Globus pallidus (tissue), 1 donor: ENCODE measurements at regions not wholly inside any gene's neighbourhood (a gene's known extent, or its start where the extent isn't known, plus 50 kb on each side); places are given as distances from the start of the nearest gene placed in this dataset.
"Not testable (repeated sequence)": the region's sequence is repeated elsewhere in the genome, so short reads cannot be mapped to it uniquely, and the experiment has no call there.

ENCODE experiments used
- DNase-seq: peaks from one replicate; pipeline ENCODE4 v3.0.0-alpha.2; 2015; ENCODE audit warnings: low spot score

DNA sequence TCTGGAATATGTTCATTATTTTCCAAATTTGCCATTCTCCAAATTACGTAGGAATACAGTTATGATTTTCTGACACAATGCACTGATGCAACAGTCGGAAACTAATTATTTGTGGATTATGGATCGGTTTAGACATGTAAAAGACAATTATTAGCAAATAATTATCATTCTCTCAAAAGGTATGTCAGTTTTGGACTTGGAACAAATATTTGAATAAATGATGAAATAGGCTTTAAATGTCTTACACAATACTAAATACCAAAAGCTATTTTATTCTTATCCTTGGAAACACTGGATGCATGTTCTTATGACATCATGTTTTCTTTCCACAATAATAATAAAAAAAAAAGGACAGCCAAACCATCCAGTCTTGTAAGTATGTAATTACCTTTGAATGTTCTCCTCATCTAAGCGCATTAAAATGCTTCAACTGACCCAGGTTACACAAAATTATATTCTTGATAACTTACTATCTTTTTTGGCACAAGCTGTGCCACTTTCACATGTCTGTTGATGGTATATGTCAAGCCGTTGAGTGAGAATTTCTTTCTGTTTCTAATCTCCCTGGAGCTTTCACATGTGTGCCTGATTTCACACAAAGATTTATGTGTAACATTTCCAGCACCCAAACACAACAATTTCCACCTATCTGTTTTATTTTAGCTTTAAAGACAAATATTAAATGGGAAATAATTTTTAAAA lies 238.5 kb upstream of the ZNF385D start:
- no peak for DNase-seq

DNA sequence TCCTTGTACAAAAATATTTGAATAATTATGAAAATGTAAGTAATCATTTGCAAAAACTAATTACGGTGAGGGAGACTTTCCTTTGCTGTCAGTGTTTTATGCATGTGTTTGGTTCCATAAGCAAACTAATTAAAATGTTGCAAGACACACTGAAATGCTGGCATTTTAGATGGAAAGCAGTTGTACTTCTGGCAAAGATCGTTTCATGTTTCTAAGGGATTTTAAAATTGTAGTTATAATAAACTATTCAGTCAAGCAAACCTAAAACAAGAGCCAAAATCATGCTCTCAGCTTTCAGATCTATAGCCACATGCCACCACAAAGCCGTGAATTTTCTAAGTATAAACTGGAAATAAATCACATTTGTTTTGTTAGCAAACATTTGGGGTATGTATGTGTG lies 240.1 kb upstream of the ZNF385D start:
- no peak for DNase-seq

DNA sequence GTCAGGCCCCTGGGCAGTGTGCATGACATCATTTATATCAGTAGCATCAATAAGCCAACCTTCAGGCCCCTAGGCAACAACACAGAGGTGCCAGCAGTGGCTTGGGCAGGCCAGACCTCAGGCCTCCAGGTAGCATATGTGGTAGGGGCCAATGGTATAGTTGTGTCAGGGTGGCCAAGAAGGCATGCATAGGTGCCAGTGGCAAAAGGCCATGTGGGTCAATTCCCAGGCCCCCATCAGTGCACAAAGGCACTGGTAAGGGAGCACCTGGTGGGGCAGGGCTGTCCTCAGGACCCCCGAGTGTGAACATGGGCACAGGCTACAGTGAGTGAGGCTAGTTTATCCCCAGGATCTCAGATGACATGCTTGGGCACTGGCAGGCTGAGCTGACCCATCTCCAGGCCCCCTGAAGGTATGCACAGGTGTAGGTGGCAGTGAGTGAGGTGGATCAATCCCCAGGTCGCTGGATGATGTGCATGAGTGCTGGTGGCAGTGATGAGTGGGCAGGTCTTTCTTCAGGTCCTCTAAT lies 244.1 kb upstream of the ZNF385D start:
- DNase-seq: no peak

DNA sequence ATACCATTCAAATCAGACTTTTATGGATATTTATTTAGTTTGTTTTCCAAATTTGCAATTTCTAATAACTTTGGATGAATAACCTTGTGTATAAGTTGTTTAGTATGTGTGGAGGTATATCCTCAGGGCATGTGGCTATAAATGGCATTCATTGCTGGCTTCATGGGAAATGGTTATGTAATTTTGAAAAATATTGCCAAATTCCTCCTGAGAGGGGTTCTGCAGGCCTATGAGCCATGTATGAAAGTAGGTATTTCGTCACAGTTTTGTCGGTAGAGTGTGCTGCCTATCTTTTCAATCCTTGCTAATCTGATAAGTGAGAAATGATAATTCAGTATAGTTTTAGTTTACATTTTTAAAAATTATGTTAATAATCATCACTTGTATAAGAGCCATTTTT lies 256.4 kb upstream of the ZNF385D start:
- DNase-seq: no peak

DNA sequence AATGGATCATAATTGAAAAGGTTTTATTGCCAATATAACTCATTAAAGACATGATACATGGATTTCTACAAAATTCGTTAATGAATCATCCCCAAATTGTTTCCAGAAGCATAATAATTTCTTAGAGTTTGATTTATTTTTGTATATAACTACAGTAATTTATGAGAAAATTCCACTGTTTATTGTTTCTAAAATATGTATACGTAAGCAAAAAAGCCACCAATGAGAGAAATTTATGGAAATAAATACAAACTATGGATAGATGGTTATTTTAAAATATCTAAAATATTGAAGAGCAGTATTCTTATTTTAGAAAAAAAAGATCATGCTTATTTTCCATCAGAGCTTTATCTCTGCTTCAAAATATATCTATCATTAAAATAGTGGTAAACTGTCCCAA lies 260.0 kb upstream of the ZNF385D start:
- no peak for DNase-seq

DNA sequence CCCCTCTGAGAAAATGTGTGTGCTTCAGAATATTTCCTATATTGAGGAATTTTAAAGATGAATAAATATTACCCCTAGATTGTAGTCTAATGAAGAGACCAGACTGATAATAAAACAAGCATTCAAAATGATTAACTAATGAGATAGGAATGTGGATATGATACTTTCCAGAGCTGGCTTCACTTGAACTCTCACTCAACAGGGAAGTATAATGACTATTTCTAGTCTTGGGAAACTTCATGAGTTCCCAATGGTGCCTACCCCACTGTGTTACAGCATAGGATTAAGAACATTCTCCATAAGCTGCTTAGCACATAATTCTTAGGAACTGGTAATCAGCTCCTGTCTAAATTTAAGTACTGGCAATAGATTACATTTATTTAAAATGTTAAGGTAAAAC lies 261.5 kb upstream of the ZNF385D start:
- no peak for DNase-seq

DNA sequence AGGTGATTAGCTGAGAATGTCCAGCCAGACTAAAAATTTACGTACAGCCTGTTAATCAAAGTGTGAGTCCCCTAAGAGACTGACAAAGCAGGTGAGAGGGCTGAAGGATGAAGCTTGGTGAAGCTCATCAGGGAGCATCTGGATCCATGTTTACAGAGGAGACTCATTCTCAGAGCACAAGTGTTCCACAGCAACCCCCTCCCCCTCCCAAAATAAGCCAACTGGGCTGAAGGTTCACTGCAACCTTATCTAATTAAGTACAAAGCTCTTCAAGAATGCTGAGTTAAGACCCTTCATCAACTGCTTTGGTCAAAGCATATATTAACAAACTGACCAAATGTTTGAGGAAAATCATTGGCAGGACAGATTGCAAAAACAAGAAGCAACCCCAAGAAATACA lies 262.6 kb upstream of the ZNF385D start:
- DNase-seq: no peak

DNA sequence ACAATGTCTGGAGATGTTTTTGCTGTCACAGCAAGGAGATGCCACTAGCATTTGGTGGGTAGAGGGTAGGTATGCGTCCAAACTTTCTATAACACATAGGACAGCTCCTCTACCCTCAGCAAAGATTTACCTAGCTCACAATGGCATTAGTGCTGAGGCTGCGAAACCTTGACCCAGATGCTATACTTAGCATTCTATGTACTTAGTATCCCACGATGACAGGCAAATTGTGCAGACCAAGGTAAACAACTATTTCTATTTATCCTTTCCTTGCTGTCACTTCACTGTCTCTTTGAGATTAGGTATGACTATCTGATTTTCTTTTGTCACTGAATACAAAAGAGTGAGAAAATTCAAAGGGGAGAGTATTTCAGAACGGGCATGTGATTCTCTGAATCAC lies 265.2 kb upstream of the ZNF385D start:
- DNase-seq: no peak

DNA sequence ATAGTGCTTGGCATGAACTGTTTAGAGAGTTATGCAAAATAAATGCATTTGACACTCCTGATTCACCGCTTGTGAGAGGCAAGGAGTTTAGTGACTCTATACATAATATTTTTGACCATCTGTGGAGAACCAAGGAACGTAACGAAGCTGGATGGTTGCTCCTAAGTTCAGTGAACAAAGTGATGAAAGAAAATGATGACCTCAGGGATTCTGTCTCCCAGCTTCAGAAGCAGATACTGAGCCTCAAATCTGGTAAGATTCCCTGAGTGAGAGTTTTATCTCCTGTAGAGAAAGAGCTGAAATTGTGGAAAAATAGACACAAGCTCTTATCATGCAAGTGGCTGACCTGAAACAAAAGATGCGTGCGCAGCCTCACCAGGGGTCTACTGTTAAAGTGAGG lies 273.6 kb upstream of the ZNF385D start:
- not testable (repeated sequence) for DNase-seq

DNA sequence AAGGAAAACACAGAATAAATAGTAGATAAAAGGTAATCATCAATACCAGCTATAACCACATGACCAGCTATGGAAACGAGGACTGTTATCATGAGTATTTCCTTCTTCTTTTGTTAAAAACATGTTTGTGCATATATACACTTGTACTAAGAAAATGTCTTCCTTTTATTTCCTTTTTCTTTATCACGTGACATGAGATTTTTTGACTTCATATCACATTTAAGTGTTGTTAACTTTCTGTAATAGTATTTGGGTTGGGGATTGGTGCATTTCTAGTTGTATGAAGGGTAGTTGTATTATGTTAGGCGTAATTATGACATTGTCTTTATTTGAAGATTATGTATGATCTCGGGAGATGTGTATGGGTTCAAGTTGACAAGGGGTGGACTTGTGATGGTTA lies 278.5 kb upstream of the ZNF385D start:
- DNase-seq: no peak

DNA sequence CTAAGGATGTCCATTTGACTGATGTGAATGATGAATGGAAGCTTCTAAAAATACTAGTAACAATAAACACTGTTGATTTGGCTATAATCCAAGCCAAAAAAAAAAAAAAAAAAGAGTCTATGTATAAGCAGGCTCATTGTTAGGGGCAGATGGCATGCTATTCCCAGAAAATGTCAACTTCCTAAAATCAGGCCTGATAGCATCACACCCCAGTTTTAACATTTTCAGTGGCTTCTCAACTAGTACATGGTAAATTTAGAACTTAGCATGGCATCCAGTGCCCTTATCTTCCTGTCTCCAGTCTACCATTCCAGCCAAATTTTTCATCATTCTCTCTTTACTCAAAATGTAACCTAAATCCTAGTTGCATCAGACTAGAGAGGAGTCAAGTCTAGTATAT lies 288.2 kb upstream of the ZNF385D start:
- DNase-seq: no peak

DNA sequence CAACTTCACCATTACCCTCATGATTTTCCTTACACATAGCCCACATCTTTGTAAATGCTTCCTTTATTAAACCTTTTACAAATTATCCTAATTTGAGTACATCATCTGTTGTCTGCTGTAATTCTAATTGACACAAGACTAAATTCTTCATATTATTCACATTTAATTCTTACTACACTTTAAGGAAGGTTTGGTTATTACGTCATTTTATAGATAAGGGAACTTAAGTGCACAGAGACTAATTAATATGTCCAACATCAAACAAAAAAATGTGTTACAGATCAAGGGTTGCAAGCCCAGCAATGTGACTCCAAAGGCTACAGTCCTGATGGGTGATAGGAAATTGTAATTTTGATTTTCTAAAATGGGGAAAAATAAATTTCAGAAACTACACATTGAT lies 289.1 kb upstream of the ZNF385D start:
- no peak for DNase-seq

DNA sequence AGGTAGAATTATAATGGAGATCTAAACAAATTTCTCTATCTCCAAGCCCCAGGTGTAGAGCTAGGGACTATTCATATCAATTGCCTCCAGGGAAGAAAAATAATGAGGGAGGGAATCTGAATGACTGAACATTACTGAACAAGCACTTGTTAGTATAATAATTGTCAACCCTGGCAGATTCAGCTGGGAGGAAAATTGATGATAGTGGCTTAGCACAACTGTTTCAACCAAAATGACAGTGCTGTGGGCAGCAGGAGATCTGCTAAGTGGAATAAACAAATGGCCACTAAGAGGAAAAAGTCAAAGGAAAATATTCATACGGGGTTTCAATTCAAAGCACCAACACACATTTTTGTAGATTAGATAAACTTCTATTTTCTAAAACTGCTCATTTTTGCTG lies 294.9 kb upstream of the ZNF385D start:
- no peak for DNase-seq

DNA sequence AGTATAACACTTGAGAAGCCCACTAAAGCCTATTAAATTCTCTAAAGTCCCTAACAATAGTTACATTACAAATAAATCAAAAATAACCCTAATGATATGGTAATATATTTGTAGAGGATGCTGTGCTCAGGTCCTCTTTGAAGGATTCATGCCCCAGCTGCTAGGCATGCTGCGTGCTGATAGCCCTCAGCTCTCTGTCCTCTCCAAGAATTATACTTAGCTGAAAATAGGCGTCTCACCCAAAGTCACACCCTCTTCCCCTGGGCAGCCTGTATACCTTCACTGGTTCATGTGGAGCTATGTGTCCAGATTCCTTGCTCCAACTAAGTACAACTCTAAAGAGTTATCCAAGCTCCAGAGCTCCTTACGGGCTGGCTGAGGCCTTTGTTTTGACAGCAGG lies 312.5 kb upstream of the ZNF385D start:
- DNase-seq: no peak

DNA sequence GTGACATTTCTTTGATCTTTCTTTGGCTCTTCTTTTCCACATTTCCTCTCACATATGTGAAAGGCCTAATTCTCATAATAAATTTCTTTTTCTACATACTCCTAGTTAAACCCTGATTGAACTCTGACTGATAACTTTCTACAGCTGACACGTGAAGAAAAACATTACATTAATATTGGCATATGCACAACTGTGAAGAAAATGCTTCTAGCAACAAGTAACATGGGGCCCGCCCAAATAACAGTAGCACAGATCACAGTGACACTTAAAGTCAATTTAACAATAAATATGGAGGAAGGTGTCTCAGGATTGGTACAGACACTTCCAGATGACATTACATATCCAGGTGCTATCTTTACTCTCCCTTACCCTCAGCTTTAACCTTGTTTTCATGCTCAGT lies 317.6 kb upstream of the ZNF385D start:
- DNase-seq: no peak

DNA sequence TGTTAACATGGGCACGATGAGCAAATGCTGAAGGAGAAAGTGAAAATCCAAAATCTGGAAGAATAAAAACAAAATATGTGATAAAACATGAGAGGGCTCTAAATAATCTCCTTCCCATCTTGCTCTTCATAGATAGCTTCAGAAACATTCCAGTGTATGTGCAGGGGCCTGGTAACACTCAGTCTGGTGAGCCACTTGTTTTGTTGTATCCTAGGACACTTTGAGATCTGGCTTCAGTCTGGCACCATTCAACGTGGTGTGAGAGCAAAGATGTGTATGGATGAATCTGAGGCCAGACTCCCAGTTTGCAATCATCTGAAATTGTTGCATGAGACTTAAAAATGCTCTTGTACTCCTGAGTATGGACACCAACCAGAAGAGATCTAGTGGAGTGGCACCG lies 337.2 kb upstream of the ZNF385D start:
- no peak for DNase-seq

DNA sequence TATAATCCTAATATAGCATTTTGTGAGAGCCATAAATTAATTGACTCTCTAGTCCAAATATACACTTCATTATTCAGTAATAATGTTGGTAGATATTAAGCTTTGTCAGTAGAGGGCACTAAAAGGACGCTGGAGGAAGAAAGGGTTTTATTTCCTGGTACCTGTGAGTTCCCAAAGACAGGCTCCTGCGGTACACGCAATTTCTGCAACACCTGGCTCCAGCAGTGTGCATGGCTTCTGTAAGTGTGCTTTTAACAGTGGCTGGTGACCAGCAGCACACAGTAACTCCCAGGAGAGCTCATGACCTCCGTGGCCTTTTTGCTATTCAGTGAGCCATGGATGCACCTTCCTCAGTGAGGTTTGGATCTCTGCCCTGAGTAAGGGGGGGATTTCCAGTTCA lies 338.3 kb upstream of the ZNF385D start:
- DNase-seq: no peak

DNA sequence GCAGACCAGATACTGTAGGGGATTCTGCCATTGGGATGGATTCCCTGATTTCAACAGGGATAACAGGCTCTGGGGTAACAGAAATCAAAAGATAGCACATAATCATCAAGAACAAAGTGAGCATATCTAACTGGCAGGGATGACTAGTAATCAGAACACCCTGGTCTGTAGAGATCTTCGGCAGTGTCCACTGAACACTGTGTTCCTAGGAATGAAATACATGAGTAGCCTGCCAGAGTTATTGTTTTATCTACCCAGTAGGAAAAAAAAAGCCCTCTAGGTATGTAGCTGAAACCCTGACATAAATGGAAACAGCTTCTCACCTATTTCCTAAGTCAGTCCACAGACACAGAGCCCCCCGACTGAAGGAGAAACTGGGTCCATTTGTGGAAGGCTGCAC lies 340.3 kb upstream of the ZNF385D start:
- DNase-seq: no peak

DNA sequence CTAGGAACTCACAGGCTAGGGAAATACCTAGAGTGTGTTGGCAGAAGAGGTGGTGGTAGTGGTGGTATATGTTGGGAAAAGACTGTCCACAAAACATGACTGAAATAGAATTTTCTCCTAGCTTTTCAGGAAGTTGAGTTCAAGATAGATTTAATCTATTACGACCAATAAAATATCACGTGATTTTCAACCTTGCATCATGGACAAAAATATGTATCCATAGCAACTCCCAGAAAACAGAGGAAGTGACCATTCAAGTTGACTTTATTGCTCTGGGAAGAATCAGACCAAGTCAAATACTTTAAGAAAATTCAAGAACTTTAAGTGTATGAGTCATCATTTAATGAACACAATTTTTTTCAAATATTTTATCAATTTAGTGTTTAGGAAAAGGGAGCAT lies 347.0 kb upstream of the ZNF385D start:
- no peak for DNase-seq

DNA sequence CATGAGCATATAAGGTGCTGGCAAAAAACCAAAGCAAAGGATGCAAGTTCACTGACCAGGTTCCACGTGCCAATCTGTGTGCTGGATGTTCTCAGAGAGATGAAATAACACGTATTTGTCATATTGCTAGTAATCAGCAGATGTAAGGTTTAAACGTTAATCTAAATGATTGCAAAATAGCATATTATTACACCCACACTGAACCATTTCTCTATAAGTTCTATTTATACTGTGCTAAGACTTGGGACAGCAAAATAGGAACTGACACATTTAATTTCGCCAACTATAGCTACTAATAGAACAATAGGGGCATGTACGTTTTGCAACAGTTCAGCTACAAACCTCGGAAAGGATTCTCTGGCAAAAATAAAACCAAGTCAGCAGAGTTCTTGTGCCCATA lies 350.3 kb upstream of the ZNF385D start:
- no peak for DNase-seq

DNA sequence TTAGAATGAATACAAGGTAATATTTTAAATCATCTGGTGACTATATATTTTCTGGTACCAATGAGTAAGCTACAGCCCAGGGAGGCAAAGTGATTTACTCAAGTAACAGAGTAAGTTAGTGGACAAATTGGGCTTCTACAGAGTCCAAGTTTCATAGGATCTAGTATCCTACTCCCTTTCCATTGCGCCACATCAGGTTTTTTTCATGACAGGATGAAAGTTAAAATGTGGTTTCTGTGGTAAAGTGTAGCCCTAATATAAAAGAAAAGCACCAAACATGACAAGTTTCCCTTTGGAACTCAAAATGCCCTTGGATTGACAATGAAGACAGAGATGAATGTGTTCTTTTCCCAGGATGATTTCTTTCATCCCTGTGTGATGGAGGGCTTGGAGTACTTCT lies 350.8 kb upstream of the ZNF385D start:
- no peak for DNase-seq

DNA sequence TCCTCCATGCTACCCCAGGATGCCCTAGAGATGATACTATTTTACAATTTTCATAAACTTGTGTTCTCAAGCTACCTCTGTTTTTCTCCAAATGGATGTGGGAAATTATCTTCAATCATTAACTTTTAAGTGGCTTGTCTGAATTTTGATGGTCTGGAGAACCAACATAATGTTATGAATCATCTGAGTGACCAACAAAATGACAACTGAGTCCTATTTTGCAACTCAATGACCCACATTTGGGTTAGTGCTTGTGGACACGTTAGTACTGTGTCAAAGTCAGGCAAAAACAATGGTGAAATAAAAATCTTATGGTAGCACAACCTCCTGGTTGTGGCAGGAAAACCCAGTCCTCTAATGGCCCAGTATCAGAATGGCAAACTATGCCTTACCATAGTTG lies 352.4 kb upstream of the ZNF385D start:
- DNase-seq: no peak

DNA sequence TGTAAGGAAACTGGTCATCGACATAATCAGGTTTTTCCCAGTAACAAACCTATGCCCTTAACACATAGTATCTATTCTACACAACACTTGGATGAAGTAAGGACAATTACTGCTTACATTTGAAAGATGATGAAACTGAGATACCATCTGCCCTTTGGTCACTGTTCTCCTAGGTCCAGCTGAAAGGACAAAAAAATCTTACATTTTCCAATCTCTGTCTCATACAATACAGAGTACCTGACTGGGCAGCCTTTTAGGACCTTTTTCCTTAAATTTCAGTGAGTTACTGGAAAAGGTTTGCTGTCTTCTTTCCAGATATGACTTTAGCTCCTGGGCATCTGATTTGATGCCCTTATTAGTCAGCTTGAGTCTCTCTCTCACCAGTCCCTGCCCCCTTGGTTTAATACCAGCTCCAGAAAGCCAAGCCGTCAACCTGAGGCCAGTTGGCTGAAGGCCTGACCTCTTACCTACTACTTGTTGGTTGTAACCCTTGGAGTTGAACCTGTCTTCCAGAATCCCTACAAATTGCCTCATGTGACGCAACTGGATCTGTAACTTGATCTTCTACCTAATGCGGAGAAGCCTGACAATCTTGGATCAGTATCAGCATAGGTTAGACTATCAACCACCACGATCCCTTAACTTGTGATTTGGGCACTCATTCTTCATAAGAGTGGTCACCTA lies 355.3 kb upstream of the ZNF385D start:
- no peak for DNase-seq

DNA sequence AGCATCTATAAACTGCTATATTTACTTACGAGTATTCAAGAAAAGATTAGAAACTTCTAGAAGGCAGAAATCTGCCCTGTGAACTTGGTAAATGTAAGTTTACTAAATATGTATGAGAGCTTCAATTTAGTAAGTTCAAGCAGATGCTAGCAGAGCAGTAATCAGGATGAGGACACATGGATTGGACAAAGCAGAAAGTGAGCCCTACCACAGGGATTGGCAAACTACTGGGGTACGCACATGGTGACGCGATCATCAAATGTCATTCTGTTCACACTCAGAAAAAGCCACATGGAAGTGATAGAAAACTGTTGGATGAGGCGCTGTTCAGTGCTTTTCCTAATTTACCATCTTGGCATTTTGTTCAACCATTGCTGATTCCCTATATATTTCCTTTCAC lies 360.2 kb upstream of the ZNF385D start:
- no peak for DNase-seq
